ENCODE measurements at regions not wholly inside any gene's neighbourhood (a gene's known extent, or its start where the extent isn't known, plus 50 kb on each side); places are given as distances from the start of the nearest gene placed in this dataset.

- DNase-seq (ENCODE audit: low read depth), result no peak
- in situ Hi-C loops (cut with HindIII; ENCODE audit: low pct_unique_long_range_greater_than_20kb, low sequenced_read_pairs), result no loop called here
Measured at GRCh38 chr4:126956184-126956897, 676.4 kb upstream of the INTU start.

DNA sequence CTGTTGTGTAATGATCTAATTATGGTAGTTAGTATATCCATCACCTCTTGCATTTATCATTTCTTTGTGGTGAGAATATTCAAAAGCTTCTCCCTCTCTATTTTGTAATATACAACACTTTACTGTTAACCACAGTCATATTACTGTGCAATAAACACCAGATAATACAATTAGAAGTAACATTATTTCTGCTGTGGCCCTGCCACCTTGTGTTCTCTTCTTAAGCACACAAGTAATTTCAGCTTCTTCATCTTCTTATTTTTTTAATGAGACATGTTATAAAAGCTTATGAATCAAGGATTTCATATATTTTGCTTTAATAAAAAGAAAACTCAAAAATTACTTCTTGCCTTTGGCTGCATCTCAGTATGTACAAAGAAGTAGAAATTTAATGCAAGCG is 675.2 kb upstream of the INTU start:
- in situ Hi-C loops (cut with HindIII; ENCODE audit: low pct_unique_long_range_greater_than_20kb, low sequenced_read_pairs), result no loop called here
- no peak for DNase-seq (ENCODE audit: low read depth)

- no peak for DNase-seq (ENCODE audit: low read depth)
- in situ Hi-C loops (cut with HindIII; ENCODE audit: low pct_unique_long_range_greater_than_20kb, low sequenced_read_pairs), result no loop called here
Measured at GRCh38 chr4:126957987-126958386, 674.8 kb upstream of the INTU start.

DNA sequence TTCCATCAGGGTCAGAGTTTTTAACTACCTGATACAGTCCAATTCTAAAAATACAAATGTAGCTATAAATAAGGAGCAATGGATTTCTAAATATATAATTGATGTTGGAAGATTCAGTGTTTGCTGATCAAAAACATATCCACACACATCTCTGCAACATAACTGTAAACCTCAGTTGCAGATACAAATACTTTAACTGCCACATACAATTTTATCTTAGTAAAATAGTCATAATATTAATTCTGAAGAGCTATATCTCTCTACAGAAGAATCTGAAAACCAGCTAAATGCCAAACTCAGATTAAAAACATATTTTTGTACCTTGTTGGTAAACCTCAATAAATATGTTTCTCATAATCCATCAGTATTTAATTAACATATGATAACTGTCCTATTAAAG is 674.3 kb upstream of the INTU start:
- in situ Hi-C loops (cut with HindIII; ENCODE audit: low pct_unique_long_range_greater_than_20kb, low sequenced_read_pairs), result no loop called here
- DNase-seq (ENCODE audit: low read depth), result no peak

GRCh38 chr4:126959056-126959745 is 673.6 kb upstream of the INTU start:
- in situ Hi-C loops (cut with HindIII; ENCODE audit: low pct_unique_long_range_greater_than_20kb, low sequenced_read_pairs), result no loop called here
- no peak for DNase-seq (ENCODE audit: low read depth)

GRCh38 chr4:126960760-126961159 is 672.0 kb upstream of the INTU start:
- in situ Hi-C loops (cut with HindIII; ENCODE audit: low pct_unique_long_range_greater_than_20kb, low sequenced_read_pairs), result no loop called here
- DNase-seq (ENCODE audit: low read depth), result no peak

- DNase-seq (ENCODE audit: low read depth), result no peak
- in situ Hi-C loops (cut with HindIII; ENCODE audit: low pct_unique_long_range_greater_than_20kb, low sequenced_read_pairs), result no loop called here
Measured at GRCh38 chr4:126961661-126962060, 671.1 kb upstream of the INTU start.

GRCh38 chr4:126965877-126966276 is 666.9 kb upstream of the INTU start:
- in situ Hi-C loops (cut with HindIII; ENCODE audit: low pct_unique_long_range_greater_than_20kb, low sequenced_read_pairs), result no loop called here

DNA sequence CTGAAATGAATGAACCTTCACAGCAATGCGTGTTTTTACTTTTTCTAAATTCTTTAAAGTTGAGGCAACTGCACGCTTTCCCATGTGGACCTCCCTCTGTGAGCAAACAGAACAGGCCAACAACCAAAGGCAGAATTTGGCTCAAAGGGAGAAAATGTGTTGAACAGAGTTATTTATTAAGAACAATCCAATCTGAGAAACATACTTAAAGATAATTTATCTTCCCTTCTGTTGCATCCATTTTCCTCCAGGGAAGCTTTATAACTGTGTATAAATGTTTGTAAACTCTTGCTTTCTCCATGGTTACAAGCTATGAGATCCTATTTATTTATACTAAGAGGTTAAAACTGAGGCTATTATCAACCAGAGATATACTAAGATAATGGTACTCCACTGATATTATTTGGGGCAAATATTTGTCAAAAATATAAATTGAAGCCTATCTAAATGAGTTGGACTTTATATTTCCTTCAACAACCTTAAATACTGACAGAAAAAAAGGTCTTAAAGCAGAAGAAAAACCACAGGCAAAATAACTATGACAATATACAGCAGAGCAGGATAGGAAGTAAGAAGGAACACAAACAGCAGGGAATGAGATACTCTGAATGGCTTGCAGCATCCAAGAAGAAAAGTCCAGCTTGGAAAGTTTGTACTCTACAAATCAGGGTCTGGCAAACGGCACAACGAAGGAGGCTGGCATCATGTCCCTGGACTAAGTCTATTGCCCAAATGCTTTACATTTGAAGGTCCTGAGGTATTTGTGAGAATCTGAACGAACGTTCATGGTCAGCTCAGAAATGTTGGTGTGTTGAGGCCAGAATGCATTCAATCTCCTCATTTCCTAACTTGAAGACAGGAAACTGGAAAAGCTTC is 663.2 kb upstream of the INTU start:
- in situ Hi-C loops (cut with HindIII; ENCODE audit: low pct_unique_long_range_greater_than_20kb, low sequenced_read_pairs), result no loop called here
- DNase-seq (ENCODE audit: low read depth), result no peak

More at GRCh38 chr4:126965877-126966276, 666.9 kb upstream of the INTU start:
- DNase-seq (ENCODE audit: low read depth), result no peak

GRCh38 chr4:126973201-126973600 is 659.6 kb upstream of the INTU start:
- no peak for DNase-seq (ENCODE audit: low read depth)
- in situ Hi-C loops (cut with HindIII; ENCODE audit: low pct_unique_long_range_greater_than_20kb, low sequenced_read_pairs), result no loop called here

DNA sequence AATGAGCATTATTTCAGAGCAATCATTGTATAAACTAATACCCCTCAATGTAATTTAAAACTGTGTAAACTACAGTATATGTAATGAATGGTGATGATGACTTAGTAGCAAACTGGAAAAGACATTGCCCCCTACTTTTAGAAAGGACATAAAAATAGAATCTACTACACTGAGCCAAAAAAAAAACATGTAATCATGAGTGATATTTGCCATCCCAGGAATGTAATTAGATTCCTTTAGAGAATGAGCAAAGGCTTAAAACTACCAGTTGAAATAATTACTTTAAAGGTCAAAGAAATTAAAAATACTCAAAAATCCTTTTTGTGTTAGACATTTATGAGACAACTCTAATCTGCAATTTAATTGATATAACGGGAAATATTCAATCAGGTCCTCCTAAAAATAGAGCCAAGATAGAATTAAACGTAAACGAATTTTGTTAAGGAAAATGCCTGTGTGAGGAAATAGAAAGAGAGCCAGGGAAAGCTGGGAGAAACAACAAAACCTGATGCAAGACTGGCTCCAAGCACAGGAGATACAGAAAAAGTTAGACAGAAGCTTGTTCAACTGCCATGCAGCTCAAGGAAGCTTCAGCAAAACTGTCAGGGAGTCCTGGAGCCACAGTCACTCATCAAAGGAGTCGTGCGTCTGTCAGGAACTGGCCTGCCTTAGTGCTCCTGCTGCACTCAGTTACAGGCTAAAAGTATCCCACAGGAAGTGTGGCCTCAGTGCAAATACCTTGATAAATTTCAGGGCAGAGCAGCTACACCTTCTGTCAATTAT is 655.7 kb upstream of the INTU start:
- in situ Hi-C loops (cut with HindIII; ENCODE audit: low pct_unique_long_range_greater_than_20kb, low sequenced_read_pairs), result no loop called here
- DNase-seq (ENCODE audit: low read depth), result no peak

DNA sequence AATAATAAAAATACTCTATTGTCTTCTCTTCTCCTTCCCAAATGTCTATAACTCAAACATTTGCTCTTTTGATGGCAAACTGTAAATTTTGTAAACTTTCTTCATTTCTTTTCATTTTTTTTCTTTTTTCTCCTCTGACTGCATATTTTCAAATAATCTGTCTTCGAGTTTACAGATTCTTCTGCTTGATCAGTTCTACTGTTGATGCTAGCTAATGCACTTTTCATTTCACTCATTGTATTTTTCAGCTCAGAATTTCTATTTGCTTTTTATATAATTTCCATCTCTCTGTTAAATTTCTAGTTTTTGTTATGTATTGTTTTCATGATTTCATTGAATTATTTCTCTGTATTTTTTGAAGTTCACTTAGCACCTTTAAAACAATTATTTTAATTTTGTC is 646.8 kb upstream of the INTU start:
- in situ Hi-C loops (cut with HindIII; ENCODE audit: low pct_unique_long_range_greater_than_20kb, low sequenced_read_pairs), result no loop called here
- DNase-seq (ENCODE audit: low read depth), result peak; percentile 5

GRCh38 chr4:126986828-126987227 is 645.9 kb upstream of the INTU start:
- peak; percentile 2 for DNase-seq (ENCODE audit: low read depth)
- in situ Hi-C loops (cut with HindIII; ENCODE audit: low pct_unique_long_range_greater_than_20kb, low sequenced_read_pairs), result no loop called here

GRCh38 chr4:126991965-126992364 is 640.8 kb upstream of the INTU start:
- in situ Hi-C loops (cut with HindIII; ENCODE audit: low pct_unique_long_range_greater_than_20kb, low sequenced_read_pairs), result no loop called here
- DNase-seq (ENCODE audit: low read depth), result no peak

GRCh38 chr4:126992910-126993309 is 639.8 kb upstream of the INTU start:
- no peak for DNase-seq (ENCODE audit: low read depth)
- in situ Hi-C loops (cut with HindIII; ENCODE audit: low pct_unique_long_range_greater_than_20kb, low sequenced_read_pairs), result no loop called here

GRCh38 chr4:126993351-126993750 is 639.4 kb upstream of the INTU start:
- no peak for DNase-seq (ENCODE audit: low read depth)
- in situ Hi-C loops (cut with HindIII; ENCODE audit: low pct_unique_long_range_greater_than_20kb, low sequenced_read_pairs), result no loop called here

DNA sequence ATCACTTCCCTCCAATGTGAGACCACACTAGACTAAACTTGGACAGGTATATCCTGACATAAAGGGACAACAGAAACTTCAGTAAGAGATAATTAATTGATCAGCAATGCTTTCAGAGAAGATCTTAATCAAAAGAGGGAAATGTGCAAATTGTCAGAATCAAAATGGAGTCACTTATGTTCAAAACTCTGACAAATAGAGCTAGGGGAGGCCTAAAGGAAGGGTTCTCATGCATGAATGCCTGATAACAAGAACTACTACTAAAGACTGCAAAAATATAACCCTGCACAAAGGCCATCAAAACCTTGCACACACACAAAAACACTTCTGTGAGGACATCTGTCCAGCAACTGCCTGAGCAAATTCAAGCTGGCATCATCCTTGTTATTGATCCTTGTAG is 637.5 kb upstream of the INTU start:
- no peak for DNase-seq (ENCODE audit: low read depth)
- in situ Hi-C loops (cut with HindIII; ENCODE audit: low pct_unique_long_range_greater_than_20kb, low sequenced_read_pairs), result no loop called here

GRCh38 chr4:127000110-127000509 is 632.6 kb upstream of the INTU start:
- in situ Hi-C loops (cut with HindIII; ENCODE audit: low pct_unique_long_range_greater_than_20kb, low sequenced_read_pairs), result no loop called here

More at GRCh38 chr4:127000110-127000509, 632.6 kb upstream of the INTU start:
- no peak for DNase-seq (ENCODE audit: low read depth)

Measured in Caki2 (cell line).